ENCODE measurements at regions not wholly inside any gene's neighbourhood (a gene's known extent, or its start where the extent isn't known, plus 50 kb on each side); places are given as distances from the start of the nearest gene placed in this dataset.

- Histone ChIP-seq H3K27me3 (no peaks in the 10 kb centered on the region), H3K4me1 (no peaks in the 10 kb centered on the region), H3K36me3 (ENCODE audit: low read depth, missing control alignments) (no peaks in the 10 kb centered on the region), H3K27ac (no peak overlapping the region), H3K9me3 (no peaks in the 10 kb centered on the region), H3K4me3 (no peak overlapping the region)
- intact Hi-C loops (cut with DNase I; ENCODE audit: low total_unique reads): no loop called here
- no peak for DNase-seq
- no peak for TF ChIP-seq CTCF (IDR thresholded peaks at IDR 0.05)
- no peak for TF ChIP-seq POLR2A (IDR thresholded peaks at IDR 0.05)
These were observed 164.9 kb upstream of the EPHA7 start for GRCh38 chr6:93584300-93584699.

DNA sequence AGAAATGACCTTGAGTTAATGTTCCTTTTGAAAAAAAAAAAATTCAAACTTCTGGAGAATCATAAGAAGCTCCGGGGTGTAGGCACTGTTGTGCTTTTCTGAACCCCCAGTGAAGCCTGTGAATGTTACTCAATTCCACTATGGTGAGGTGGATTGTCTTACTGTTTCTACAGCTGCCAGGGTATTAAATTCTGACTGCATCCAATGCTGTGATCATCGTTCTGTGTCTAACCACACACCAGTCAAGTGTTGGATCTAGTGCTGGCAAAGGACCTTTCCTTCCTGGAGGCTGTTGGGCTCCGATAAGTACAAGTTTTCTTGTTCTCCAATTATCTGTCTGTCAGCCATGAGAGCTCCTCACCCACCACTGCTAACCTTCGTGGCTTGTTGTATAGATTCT lies 162.0 kb upstream of the EPHA7 start:
- Histone ChIP-seq H3K9me3 (no peaks in the 10 kb centered on the region), H3K36me3 (ENCODE audit: low read depth, missing control alignments) (no peaks in the 10 kb centered on the region), H3K4me3 (no peak overlapping the region), H3K4me1 (no peaks in the 10 kb centered on the region), H3K27me3 (no peaks in the 10 kb centered on the region), H3K27ac (no peak overlapping the region)
- intact Hi-C loops (cut with DNase I; ENCODE audit: low total_unique reads): no loop called here
- TF ChIP-seq POLR2A (IDR thresholded peaks at IDR 0.05) (no peak), CTCF (IDR thresholded peaks at IDR 0.05) (no peak)
- DNase-seq: no peak
- 72 to 88% methylated on average over 4 of the region's 4 CpGs for WGBS, 2 donors

- TF ChIP-seq CTCF (IDR thresholded peaks at IDR 0.05): no peak
- no peak for TF ChIP-seq POLR2A (IDR thresholded peaks at IDR 0.05)
- intact Hi-C loops (cut with DNase I; ENCODE audit: low total_unique reads): no loop called here
- WGBS, 2 donors: 76% methylated on average over 2 of the region's 2 CpGs
- H3K36me3 ChIP-seq (ENCODE audit: low read depth, missing control alignments): no peaks in the 10 kb centered on the region
- no peaks in the 10 kb centered on the region for H3K27me3 ChIP-seq
- no peak overlapping the region for H3K27ac ChIP-seq
- no peak for DNase-seq
- no peaks in the 10 kb centered on the region for H3K4me1 ChIP-seq
- H3K9me3 ChIP-seq: no peaks in the 10 kb centered on the region
- no peak overlapping the region for H3K4me3 ChIP-seq
These were observed 161.1 kb upstream of the EPHA7 start for GRCh38 chr6:93580446-93580845.

DNA sequence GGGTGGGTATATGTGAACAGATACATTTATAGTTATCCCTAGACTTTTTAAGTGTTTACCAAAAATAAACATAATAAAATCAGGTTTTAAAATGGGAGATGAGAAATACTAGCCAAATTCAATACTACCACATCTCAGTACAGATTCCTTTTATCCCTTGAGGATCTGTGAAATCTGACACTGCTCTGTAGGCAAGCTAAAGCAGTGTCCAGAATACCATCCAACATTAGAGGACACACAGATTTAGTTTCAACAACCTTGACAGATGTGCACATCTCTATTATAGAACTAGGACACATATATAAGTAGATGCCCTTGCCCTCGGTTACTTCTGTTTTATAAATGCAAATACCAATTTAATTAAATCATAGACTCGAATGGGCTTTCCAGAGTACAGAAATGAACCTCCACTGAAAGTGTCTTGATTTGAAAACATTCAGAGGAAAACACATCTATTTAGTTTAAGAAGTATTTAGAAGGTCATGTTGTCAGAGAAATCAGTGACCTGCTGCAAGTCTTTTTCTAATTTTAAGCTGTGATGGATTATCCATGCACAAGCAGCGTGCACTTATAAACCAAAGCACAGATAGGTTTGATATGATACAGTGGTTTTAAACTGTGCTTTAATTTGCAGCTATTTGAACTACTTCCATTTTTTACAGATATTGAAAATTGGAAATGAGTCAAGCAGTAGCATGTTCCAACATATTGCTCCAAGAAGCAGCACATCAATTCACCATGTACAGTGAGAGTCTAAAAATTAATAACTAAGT lies 156.3 kb upstream of the EPHA7 start:
- Histone ChIP-seq H3K27me3 (no peaks in the 10 kb centered on the region), H3K4me1 (no peaks in the 10 kb centered on the region), H3K9me3 (no peaks in the 10 kb centered on the region), H3K27ac (no peak overlapping the region), H3K36me3 (ENCODE audit: low read depth, missing control alignments) (no peaks in the 10 kb centered on the region), H3K4me3 (no peak overlapping the region)
- intact Hi-C loops (cut with DNase I; ENCODE audit: low total_unique reads): no loop called here
- no peak for TF ChIP-seq POLR2A (IDR thresholded peaks at IDR 0.05)
- WGBS, 2 donors: 53 to 74% methylated on average over 3 of the region's 3 CpGs
- DNase-seq: no peak

DNA sequence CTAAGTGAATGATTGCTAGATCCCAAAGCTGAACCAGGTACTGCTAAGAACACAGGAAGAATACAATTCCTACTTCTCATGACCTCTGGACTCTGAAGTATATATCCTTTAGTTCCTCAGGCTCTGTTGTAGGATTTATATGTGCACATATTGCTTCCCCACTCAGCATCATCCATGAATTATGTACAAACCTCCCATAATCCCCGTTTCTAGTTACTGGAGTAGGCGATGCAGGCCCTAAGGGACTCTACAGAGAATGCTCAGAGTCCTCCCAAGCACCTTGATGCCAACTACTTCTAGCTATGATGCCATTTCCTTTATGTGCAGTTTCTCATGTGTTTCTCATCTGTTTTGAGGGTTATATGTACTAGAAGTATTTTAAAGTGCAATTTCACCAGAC lies 154.9 kb upstream of the EPHA7 start:
- no peak for DNase-seq
- TF ChIP-seq POLR2A (IDR thresholded peaks at IDR 0.05): no peak
- TF ChIP-seq CTCF (IDR thresholded peaks at IDR 0.05): no peak
- intact Hi-C loops (cut with DNase I; ENCODE audit: low total_unique reads): no loop called here
- Histone ChIP-seq H3K4me1 (no peaks in the 10 kb centered on the region), H3K36me3 (ENCODE audit: low read depth, missing control alignments) (no peaks in the 10 kb centered on the region), H3K27ac (no peak overlapping the region), H3K4me3 (no peak overlapping the region), H3K27me3 (no peaks in the 10 kb centered on the region), H3K9me3 (no peaks in the 10 kb centered on the region)
- WGBS, 2 donors: 90 to 95% methylated on average over 2 of the region's 2 CpGs
